A549 (cell line): ENCODE measurements at regions not wholly inside any gene's neighbourhood (a gene's known extent, or its start where the extent isn't known, plus 50 kb on each side); places are given as distances from the start of the nearest gene placed in this dataset.

Experiments used
- ATAC-seq, 2 experiments: fragments of 200-7000 bp in 1 of 2; fragments of >200 bp in 1 of 2; cut with Nextera tagmentation in 1 of 2; cut with Tn5 transposase in 1 of 2; 3 replicates each; pipeline versions ENCODE4 v1.8.0 to v1.9.1; 2018 to 2020; ENCODE audit warnings: mild to moderate bottlenecking in 1 of 2, moderate library complexity in 1 of 2
- CTCF ChIA-PET: fragments of 300-600 bp; sonication (Branson Sonifier 250); formaldehyde crosslinking; extraction: SDS; loops from one replicate; lab custom pipeline; 2021; ENCODE audit warnings: antibody characterized with exemption, inconsistent platforms; lab: Yijun Ruan, JAX
- POLR2A ChIA-PET: fragments of 350-600 bp; formaldehyde crosslinking; extraction: SDS; loops from one replicate; lab custom pipeline; 2021; ENCODE audit warnings: antibody characterized with exemption, inconsistent platforms; lab: Yijun Ruan, JAX
- DNase-seq, 2 experiments: peaks; one replicate each; pipeline versions ENCODE4 v3.0.0 to v3.0.0-alpha.2; 2011 to 2016; ENCODE audit warnings: low read depth in 1 of 2, low spot score in 1 of 2
- FAIRE-seq: peaks from 2 replicates; lab custom pipeline; 2011; peaks lifted over from hg19 to GRCh38; lab: Jason Lieb, UNC
- H3K27ac ChIP-seq, 2 experiments: fragments of >200 bp; sonication (Bioruptor Twin); formaldehyde crosslinking; 3 replicates each; pipeline ENCODE4 v1.5.1; 2016 to 2017
- H3K4me1 ChIP-seq: fragments of >200 bp; sonication (Bioruptor Twin); formaldehyde crosslinking; 3 replicates; pipeline ENCODE4 v1.6.1; 2016
- H3K4me2 ChIP-seq: fragments of >200 bp; sonication (Bioruptor Twin); formaldehyde crosslinking; 3 replicates; pipeline ENCODE4 v1.6.1; 2016
- H3K4me3 ChIP-seq: fragments of >200 bp; sonication (Bioruptor Twin); formaldehyde crosslinking; 3 replicates; pipeline ENCODE4 v1.5.1; 2016
- H3K9me3 ChIP-seq: fragments of >200 bp; sonication (Bioruptor Twin); formaldehyde crosslinking; 3 replicates; pipeline ENCODE4 v1.6.1; 2016
- CBX2 ChIP-seq: fragments of 200-600 bp; sonication (generic); IDR thresholded peaks from 2 replicates; pipeline ENCODE4 v1.6.1; 2016; ENCODE audit warnings: low read depth, mild to moderate bottlenecking, borderline replicate concordance
- CEBPB ChIP-seq, 2 experiments: fragments of >200 bp in 1 of 2; sonication (Bioruptor Twin) in 1 of 2; formaldehyde crosslinking in 1 of 2; IDR thresholded peaks; 2 replicates each; pipeline ENCODE4 v1.6.1; 2012 to 2016
- CHD2 ChIP-seq: fragments of 150-350 bp; IDR thresholded peaks from 2 replicates; pipeline ENCODE4 v1.6.1; 2014; ENCODE audit warnings: low read length; ENCODE audit not compliant: partially characterized antibody
- E2F6 ChIP-seq: IDR thresholded peaks from 2 replicates; pipeline ENCODE4 v1.6.1; 2012; ENCODE audit warnings: low read depth, borderline replicate concordance
- EHMT2 ChIP-seq: fragments of 200-600 bp; sonication (generic); IDR thresholded peaks from 2 replicates; pipeline ENCODE4 v1.6.1; 2016; ENCODE audit warnings: antibody characterized with exemption, low read depth, mild to moderate bottlenecking, moderate library complexity
- EP300 ChIP-seq, 2 experiments: fragments of >200 bp; sonication (Bioruptor Twin); formaldehyde crosslinking; IDR thresholded peaks; 2 replicates in 1 of 2; 3 replicates in 1 of 2; pipeline ENCODE4 v1.6.1; 2016 to 2017
- ESRRA ChIP-seq: fragments of 150-350 bp; IDR thresholded peaks from 2 replicates; pipeline ENCODE4 v1.6.1; 2014; ENCODE audit warnings: mild to moderate bottlenecking, low read length, borderline replicate concordance
- HDAC2 ChIP-seq: fragments of 200-600 bp; sonication (generic); IDR thresholded peaks from 2 replicates; pipeline ENCODE4 v1.6.1; 2016
- HOXB13 ChIP-seq: fragments of 250-450 bp; sonication (Bioruptor Pico); IDR thresholded peaks from 2 replicates; pipeline ENCODE4 v1.5.0; 2020; ENCODE audit warnings: low read depth, mild to moderate bottlenecking, moderate library complexity
- HOXB5 ChIP-seq: fragments of 250-450 bp; sonication (Bioruptor Pico); IDR thresholded peaks from 2 replicates; pipeline ENCODE4 v1.5.0; 2020; ENCODE audit warnings: mild to moderate bottlenecking, moderate library complexity
- JUN ChIP-seq, 2 experiments: fragments of >200 bp; sonication (Bioruptor Twin); formaldehyde crosslinking; IDR thresholded peaks; 2 replicates in 1 of 2; 3 replicates in 1 of 2; pipeline ENCODE4 v1.6.1; 2016 to 2017
- MAZ ChIP-seq: fragments of 150-350 bp; IDR thresholded peaks from 2 replicates; pipeline ENCODE4 v1.6.1; 2014; ENCODE audit warnings: antibody characterized with exemption, low read depth, low read length, borderline replicate concordance
- NFE2L2 ChIP-seq: fragments of 150-350 bp; conservative IDR thresholded peaks from 2 replicates; pipeline ENCODE4 v1.6.1; 2014; ENCODE audit warnings: low read length
- PHF8 ChIP-seq: fragments of 200-600 bp; sonication (generic); IDR thresholded peaks from 2 replicates; pipeline ENCODE4 v1.6.1; 2016; ENCODE audit warnings: low read depth, mild to moderate bottlenecking, antibody characterized with exemption, moderate library complexity, borderline replicate concordance
- POLR2AphosphoS2 ChIP-seq: conservative IDR thresholded peaks from 2 replicates; pipeline ENCODE4 v1.6.1; 2012; ENCODE audit warnings: low read length, improper control_type of control experiment, inconsistent platforms
- RCOR1 ChIP-seq: fragments of 150-350 bp; IDR thresholded peaks from 2 replicates; pipeline ENCODE4 v1.6.1; 2014; ENCODE audit warnings: antibody characterized with exemption, low read length, low read depth
- RNF2 ChIP-seq: fragments of 200-600 bp; sonication (generic); IDR thresholded peaks from 2 replicates; pipeline ENCODE4 v1.6.1; 2016; ENCODE audit warnings: low read depth, mild to moderate bottlenecking, antibody characterized with exemption, moderate library complexity, borderline replicate concordance
- ZC3H11A ChIP-seq: fragments of 450-650 bp; IDR thresholded peaks from 2 replicates; pipeline ENCODE4 v1.6.1; 2014; ENCODE audit warnings: antibody characterized with exemption, mild to moderate bottlenecking
- ZFP36 ChIP-seq: fragments of 450-650 bp; IDR thresholded peaks from 2 replicates; pipeline ENCODE4 v1.6.1; 2014; ENCODE audit warnings: borderline replicate concordance; ENCODE audit not compliant: partially characterized antibody
- WGBS: methylation state at CpG from one replicate; pipeline ENCODE4 v1.1.6; 2017; ENCODE audit errors: missing lambda C conversion rate; 5-methylcytosine and 5-hydroxymethylcytosine counted together
- TF ChIP-seq, protein P1 (sequence below): IDR thresholded peaks from 2 replicates; pipeline ENCODE4 v1.6.1; 2012
- TF ChIP-seq, protein P2 (sequence below): IDR thresholded peaks from 2 replicates; pipeline ENCODE4 v1.6.1; 2012
- TF ChIP-seq, protein P3 (sequence below): fragments of >200 bp; sonication (Bioruptor Twin); formaldehyde crosslinking; IDR thresholded peaks from 3 replicates; pipeline ENCODE4 v1.6.1; 2016

DNA sequence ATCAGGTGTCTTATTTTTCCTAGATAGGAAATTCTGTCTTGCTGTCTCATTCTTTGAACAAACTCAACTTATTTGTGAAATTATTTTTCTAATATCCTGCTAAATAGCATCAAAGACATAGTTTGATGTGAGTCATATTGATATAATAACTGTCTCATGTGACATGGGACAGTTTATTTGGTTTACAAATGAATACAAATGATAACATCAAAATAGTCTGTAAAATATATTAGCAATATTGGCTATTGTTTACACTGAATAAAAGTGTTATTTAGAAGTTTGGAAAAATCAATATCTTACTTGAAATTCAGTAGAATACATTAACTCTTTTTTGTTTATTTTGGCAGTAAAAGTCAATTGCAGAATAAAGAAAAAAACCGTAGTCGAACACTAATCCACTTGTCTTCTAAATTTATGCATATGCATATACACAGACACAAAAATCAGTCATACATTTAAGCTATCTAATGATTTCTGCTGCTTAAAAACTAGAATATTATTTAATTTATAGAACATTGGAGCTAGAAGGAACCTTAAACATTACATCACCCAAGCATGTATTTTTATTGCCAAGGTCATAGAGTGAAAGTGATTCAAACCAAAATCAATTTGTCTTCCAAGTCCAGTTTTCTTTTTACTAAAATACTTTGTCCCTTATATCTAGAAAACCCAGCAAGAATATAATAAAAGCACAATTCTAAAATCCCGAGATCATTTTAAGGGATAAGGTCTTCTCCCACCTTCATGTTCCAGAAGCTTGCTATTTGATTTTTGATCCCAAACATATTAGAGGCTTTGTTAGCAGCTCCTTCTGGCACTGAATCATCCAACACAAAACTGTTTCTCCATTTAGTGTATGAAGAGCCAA is 776.5 kb upstream of the SLITRK1 start:
- FAIRE-seq (no peak), DNase-seq (no peak), ATAC-seq (no peak)
- H3K4me1 ChIP-seq: no peaks in the 10 kb centered on the region
- H3K4me3 ChIP-seq: no peak overlapping the region
- TF ChIP-seq HDAC2: no peak
- no peak for TF ChIP-seq PHF8
- TF ChIP-seq RCOR1: no peak
- TF ChIP-seq, protein P1, sequence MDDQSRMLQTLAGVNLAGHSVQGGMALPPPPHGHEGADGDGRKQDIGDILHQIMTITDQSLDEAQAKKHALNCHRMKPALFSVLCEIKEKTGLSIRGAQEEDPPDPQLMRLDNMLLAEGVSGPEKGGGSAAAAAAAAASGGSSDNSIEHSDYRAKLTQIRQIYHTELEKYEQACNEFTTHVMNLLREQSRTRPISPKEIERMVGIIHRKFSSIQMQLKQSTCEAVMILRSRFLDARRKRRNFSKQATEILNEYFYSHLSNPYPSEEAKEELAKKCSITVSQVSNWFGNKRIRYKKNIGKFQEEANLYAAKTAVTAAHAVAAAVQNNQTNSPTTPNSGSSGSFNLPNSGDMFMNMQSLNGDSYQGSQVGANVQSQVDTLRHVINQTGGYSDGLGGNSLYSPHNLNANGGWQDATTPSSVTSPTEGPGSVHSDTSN: no peak
- TF ChIP-seq, protein P2, sequence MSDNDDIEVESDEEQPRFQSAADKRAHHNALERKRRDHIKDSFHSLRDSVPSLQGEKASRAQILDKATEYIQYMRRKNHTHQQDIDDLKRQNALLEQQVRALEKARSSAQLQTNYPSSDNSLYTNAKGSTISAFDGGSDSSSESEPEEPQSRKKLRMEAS: no peak
- no peak for TF ChIP-seq CBX2
- no peak for TF ChIP-seq NFE2L2
- no peak for TF ChIP-seq MAZ
- TF ChIP-seq, protein P3, sequence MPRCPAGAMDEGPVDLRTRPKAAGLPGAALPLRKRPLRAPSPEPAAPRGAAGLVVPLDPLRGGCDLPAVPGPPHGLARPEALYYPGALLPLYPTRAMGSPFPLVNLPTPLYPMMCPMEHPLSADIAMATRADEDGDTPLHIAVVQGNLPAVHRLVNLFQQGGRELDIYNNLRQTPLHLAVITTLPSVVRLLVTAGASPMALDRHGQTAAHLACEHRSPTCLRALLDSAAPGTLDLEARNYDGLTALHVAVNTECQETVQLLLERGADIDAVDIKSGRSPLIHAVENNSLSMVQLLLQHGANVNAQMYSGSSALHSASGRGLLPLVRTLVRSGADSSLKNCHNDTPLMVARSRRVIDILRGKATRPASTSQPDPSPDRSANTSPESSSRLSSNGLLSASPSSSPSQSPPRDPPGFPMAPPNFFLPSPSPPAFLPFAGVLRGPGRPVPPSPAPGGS: no peak
- TF ChIP-seq JUN (IDR thresholded peaks at IDR 0.05): no peak
- TF ChIP-seq ZC3H11A: no peak
- no peak for TF ChIP-seq HOXB13
- TF ChIP-seq EHMT2: no peak
- no peak for TF ChIP-seq RNF2
- H3K27ac ChIP-seq: no peak overlapping the region
- 78% methylated on average over 3 of the region's 3 CpGs for WGBS
- no peak overlapping the region for H3K4me2 ChIP-seq
- POLR2A ChIA-PET: no interaction called here
- H3K9me3 ChIP-seq: no peaks in the 10 kb centered on the region
- CTCF ChIA-PET: no interaction called here

GRCh38 chr13:84655677-84656076 is 773.4 kb upstream of the SLITRK1 start:
- FAIRE-seq: no peak

GRCh38 chr13:84654654-84655275 is 772.5 kb upstream of the SLITRK1 start:
- H3K4me3 ChIP-seq: no peak overlapping the region
- FAIRE-seq: no peak
- ChIA-PET CTCF (no interaction called here), POLR2A (no interaction called here)
- no peak for TF ChIP-seq E2F6
- TF ChIP-seq POLR2AphosphoS2: no peak
- no peak for TF ChIP-seq ESRRA
- no peak for TF ChIP-seq HOXB5 (CRISPR knock-in tag)
- TF ChIP-seq EP300 (IDR thresholded peaks at IDR 0.05): no peak
- no peak for TF ChIP-seq HDAC2
- ATAC-seq: no peak
- H3K27ac ChIP-seq: no peak overlapping the region
- H3K4me1 ChIP-seq: no peaks in the 10 kb centered on the region
- DNase-seq: no peak
- no peaks in the 10 kb centered on the region for H3K9me3 ChIP-seq
- WGBS: 46% methylated on average over 5 of the region's 5 CpGs
- no peak overlapping the region for H3K4me2 ChIP-seq

More at GRCh38 chr13:84655677-84656076, 773.4 kb upstream of the SLITRK1 start:
- ChIA-PET POLR2A (no interaction called here), CTCF (no interaction called here)
- TF ChIP-seq CEBPB (IDR thresholded peaks at IDR 0.05) (no peak), ZFP36 (no peak), CHD2 (no peak), JUN (IDR thresholded peaks at IDR 0.05) (no peak), CBX2 (no peak)
- ATAC-seq: no peak
- Histone ChIP-seq H3K27ac (no peak overlapping the region), H3K4me1 (no peaks in the 10 kb centered on the region), H3K4me2 (no peak overlapping the region), H3K9me3 (no peaks in the 10 kb centered on the region), H3K4me3 (no peak overlapping the region)
- 52% methylated on average over 3 of the region's 3 CpGs for WGBS
- no peak for DNase-seq
